SK-N-SH (cell line): ENCODE measurements at regions not wholly inside any gene's neighbourhood (a gene's known extent, or its start where the extent isn't known, plus 50 kb on each side); places are given as distances from the start of the nearest gene placed in this dataset.

Experiments
- CTCF ChIP-seq: fragments of 200-600 bp; sonication (generic); IDR thresholded peaks from 2 replicates; pipeline ENCODE4 v1.6.1; 2017; ENCODE audit warnings: antibody characterized with exemption, mild to moderate bottlenecking, moderate library complexity
- MXI1 ChIP-seq: IDR thresholded peaks from 2 replicates; pipeline ENCODE4 v1.6.1; 2012; ENCODE audit warnings: mild to moderate bottlenecking, low read depth, low read length, improper control_type of control experiment
- POLR2AphosphoS5 ChIP-seq: IDR thresholded peaks from 2 replicates; pipeline ENCODE4 v1.6.1; 2012; ENCODE audit warnings: low read depth, low read length
- RAD21 ChIP-seq: IDR thresholded peaks from 2 replicates; pipeline ENCODE4 v1.6.1; 2012; ENCODE audit warnings: mild to moderate bottlenecking, low read length
- TAF1 ChIP-seq: IDR thresholded peaks from 2 replicates; pipeline ENCODE4 v1.6.1; 2012; ENCODE audit warnings: low read depth, mild to moderate bottlenecking, low read length, moderate library complexity, borderline replicate concordance
- TF ChIP-seq, protein P1 (sequence below): IDR thresholded peaks from 2 replicates; pipeline ENCODE4 v1.6.1; 2012; ENCODE audit warnings: mild to moderate bottlenecking, low read depth, low read length, moderate library complexity

- TF ChIP-seq RAD21: no peak
- TF ChIP-seq CTCF: no peak
- no peak for TF ChIP-seq POLR2AphosphoS5
- TF ChIP-seq TAF1: no peak
- no peak for TF ChIP-seq MXI1
- TF ChIP-seq, protein P1, sequence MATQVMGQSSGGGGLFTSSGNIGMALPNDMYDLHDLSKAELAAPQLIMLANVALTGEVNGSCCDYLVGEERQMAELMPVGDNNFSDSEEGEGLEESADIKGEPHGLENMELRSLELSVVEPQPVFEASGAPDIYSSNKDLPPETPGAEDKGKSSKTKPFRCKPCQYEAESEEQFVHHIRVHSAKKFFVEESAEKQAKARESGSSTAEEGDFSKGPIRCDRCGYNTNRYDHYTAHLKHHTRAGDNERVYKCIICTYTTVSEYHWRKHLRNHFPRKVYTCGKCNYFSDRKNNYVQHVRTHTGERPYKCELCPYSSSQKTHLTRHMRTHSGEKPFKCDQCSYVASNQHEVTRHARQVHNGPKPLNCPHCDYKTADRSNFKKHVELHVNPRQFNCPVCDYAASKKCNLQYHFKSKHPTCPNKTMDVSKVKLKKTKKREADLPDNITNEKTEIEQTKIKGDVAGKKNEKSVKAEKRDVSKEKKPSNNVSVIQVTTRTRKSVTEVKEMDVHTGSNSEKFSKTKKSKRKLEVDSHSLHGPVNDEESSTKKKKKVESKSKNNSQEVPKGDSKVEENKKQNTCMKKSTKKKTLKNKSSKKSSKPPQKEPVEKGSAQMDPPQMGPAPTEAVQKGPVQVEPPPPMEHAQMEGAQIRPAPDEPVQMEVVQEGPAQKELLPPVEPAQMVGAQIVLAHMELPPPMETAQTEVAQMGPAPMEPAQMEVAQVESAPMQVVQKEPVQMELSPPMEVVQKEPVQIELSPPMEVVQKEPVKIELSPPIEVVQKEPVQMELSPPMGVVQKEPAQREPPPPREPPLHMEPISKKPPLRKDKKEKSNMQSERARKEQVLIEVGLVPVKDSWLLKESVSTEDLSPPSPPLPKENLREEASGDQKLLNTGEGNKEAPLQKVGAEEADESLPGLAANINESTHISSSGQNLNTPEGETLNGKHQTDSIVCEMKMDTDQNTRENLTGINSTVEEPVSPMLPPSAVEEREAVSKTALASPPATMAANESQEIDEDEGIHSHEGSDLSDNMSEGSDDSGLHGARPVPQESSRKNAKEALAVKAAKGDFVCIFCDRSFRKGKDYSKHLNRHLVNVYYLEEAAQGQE: no peak
Observed at GRCh38 chr15:97350813-97351212, 609.7 kb upstream of the ARRDC4 start.
